HepG2 (cell line): ENCODE measurements at regions not wholly inside any gene's neighbourhood (a gene's known extent, or its start where the extent isn't known, plus 50 kb on each side); places are given as distances from the start of the nearest gene placed in this dataset.

Source experiments
- ATAC-seq: fragments of 200-7000 bp; cut with Tn5 transposase; 3 replicates; pipeline ENCODE4 v1.9.1; 2020; ENCODE audit warnings: mild to moderate bottlenecking, moderate library complexity
- BruUV-seq: library from RNA; stranded (reverse); fragments of 400-500 nt; replicated peaks from 2 replicates; lab custom pipeline; 2021; lab: Mats Ljungman, UMichigan
- CTCF ChIA-PET: fragments of 300-600 bp; formaldehyde crosslinking; extraction: SDS; loops from one replicate; lab custom pipeline; 2021; ENCODE audit warnings: low total read pairs, inconsistent platforms, low intra/inter-chr PET ratio; lab: Yijun Ruan, JAX
- POLR2A ChIA-PET: fragments of 350-600 bp; sonication (Branson Sonifier 250); formaldehyde crosslinking; loops from one replicate; lab custom pipeline; 2020; ENCODE audit warnings: antibody characterized with exemption, inconsistent platforms; lab: Yijun Ruan, JAX
- DNase-seq: peaks from one replicate; pipeline ENCODE4 v3.0.0-alpha.2; 2015; ENCODE audit warnings: low spot score
- FAIRE-seq: peaks from 3 replicates; lab custom pipeline; 2011; peaks lifted over from hg19 to GRCh38; lab: Jason Lieb, UNC
- H2AFZ ChIP-seq: one replicate; pipeline ENCODE4 v1.6.1; 2011; ENCODE audit warnings: low read length, inconsistent platforms
- H3K27ac ChIP-seq: fragments of 300-600 bp; 3 replicates; pipeline ENCODE4 v1.8.0; 2011; ENCODE audit warnings: mixed run types, mild to moderate bottlenecking, mixed read lengths, low read length, inconsistent platforms; ENCODE audit not compliant: insufficient read depth; ENCODE audit errors: extremely low read length
- H3K27me3 ChIP-seq, 2 experiments: fragments of 200-600 bp in 1 of 2; 2 replicates in 1 of 2; 3 replicates in 1 of 2; pipeline versions ENCODE4 v1.6.0 to v1.8.0; 2011; ENCODE audit warnings: low read length in 2 of 2, mild to moderate bottlenecking in 2 of 2, moderate library complexity in 2 of 2, inconsistent platforms in 1 of 2; ENCODE audit not compliant: insufficient read depth in 2 of 2, control insufficient read depth in 1 of 2
- H3K36me3 ChIP-seq, 2 experiments: fragments of 200-600 bp in 1 of 2; replicated peaks in 1 of 2; 2 replicates in 1 of 2; 3 replicates in 1 of 2; pipeline versions ENCODE4 v1.5.1 to v1.8.0; 2011; ENCODE audit warnings: low read length in 2 of 2, inconsistent platforms in 1 of 2; ENCODE audit not compliant: insufficient read depth in 2 of 2, control insufficient read depth in 1 of 2
- H3K4me1 ChIP-seq: 2 replicates; pipeline ENCODE4 v1.5.1; 2012; ENCODE audit warnings: low read length, inconsistent platforms; ENCODE audit not compliant: insufficient read depth
- H3K4me2 ChIP-seq: 2 replicates; pipeline ENCODE4 v1.6.0; 2011; ENCODE audit warnings: low read depth, low read length, inconsistent platforms
- H3K4me3 ChIP-seq, 3 experiments: fragments of 200-600 bp in 1 of 3; sonication (generic), shearing (Covaris generic) in 1 of 3; replicated peaks in 1 of 3; 2 replicates each; pipeline ENCODE4 v1.5.1; 2011 to 2016; ENCODE audit warnings: low read length in 3 of 3, inconsistent platforms in 2 of 3, low read depth in 2 of 3, mild to moderate bottlenecking in 2 of 3, control low read depth in 1 of 3, mixed read lengths in 1 of 3; ENCODE audit not compliant: insufficient read depth in 1 of 3
- H3K79me2 ChIP-seq: one replicate; pipeline ENCODE4 v1.6.1; 2011; ENCODE audit warnings: low read length, inconsistent platforms; ENCODE audit not compliant: insufficient read depth
- H3K9ac ChIP-seq: 2 replicates; pipeline ENCODE4 v1.6.0; 2011; ENCODE audit warnings: mild to moderate bottlenecking, low read depth, low read length, inconsistent platforms; ENCODE audit not compliant: insufficient read depth
- H3K9me3 ChIP-seq: 2 replicates; pipeline ENCODE4 v1.5.1; 2012; ENCODE audit warnings: mild to moderate bottlenecking, low read length
- H4K20me1 ChIP-seq: 2 replicates; pipeline ENCODE4 v1.6.0; 2011; ENCODE audit warnings: inconsistent platforms, mild to moderate bottlenecking, low read length, moderate library complexity; ENCODE audit not compliant: insufficient read depth
- FOXA1 ChIP-seq, 2 experiments: fragments of 450-650 bp in 1 of 2; sonication (generic) in 1 of 2; formaldehyde crosslinking in 1 of 2; IDR thresholded peaks; 2 replicates each; pipeline versions ENCODE4 v1.4.0 to v1.6.1; 2016 to 2020; ENCODE audit warnings: missing genetic modification reagents in 1 of 2
- MBNL3 ChIP-seq: fragments of 250-450 bp; sonication (Bioruptor Pico); conservative IDR thresholded peaks from 2 replicates; pipeline ENCODE4 v1.8.0; 2022; ENCODE audit warnings: mild to moderate bottlenecking, inconsistent platforms
- NFE2L2 ChIP-seq: fragments of 150-350 bp; IDR thresholded peaks from 2 replicates; pipeline ENCODE4 v1.6.1; 2014; ENCODE audit warnings: low read length
- SALL1 ChIP-seq: sonication (generic); formaldehyde crosslinking; IDR thresholded peaks from 2 replicates; pipeline ENCODE4 v1.8.0; 2022; ENCODE audit warnings: mild to moderate bottlenecking, missing genetic modification reagents
- SP4 ChIP-seq: sonication (generic); formaldehyde crosslinking; IDR thresholded peaks from 2 replicates; pipeline ENCODE4 v1.8.1; 2023; ENCODE audit warnings: mild to moderate bottlenecking, missing genetic modification reagents
- YEATS2 ChIP-seq: sonication (generic); formaldehyde crosslinking; IDR thresholded peaks from 2 replicates; pipeline ENCODE4 v1.4.0; 2020; ENCODE audit warnings: missing genetic modification reagents, borderline replicate concordance
- ZNF282 ChIP-seq: fragments of 450-650 bp; IDR thresholded peaks from 2 replicates; pipeline ENCODE4 v1.6.1; 2018; ENCODE audit not compliant: partially characterized antibody
- ZNF567 ChIP-seq: sonication (generic); formaldehyde crosslinking; IDR thresholded peaks from 2 replicates; pipeline ENCODE4 v1.8.1; 2023; ENCODE audit warnings: mild to moderate bottlenecking, missing genetic modification reagents, borderline replicate concordance
- ZNF713 ChIP-seq: sonication (generic); formaldehyde crosslinking; IDR thresholded peaks from 2 replicates; pipeline ENCODE4 v1.4.0; 2020; ENCODE audit warnings: mild to moderate bottlenecking, missing genetic modification reagents
- WGBS: methylation state at CpG from one replicate; pipeline ENCODE4 v1.1.6; 2017; ENCODE audit warnings: low lambda C conversion rate; 5-methylcytosine and 5-hydroxymethylcytosine counted together
- in situ Hi-C: cut with HindIII; loops from 2 replicates; pipeline ENCODE4 v1.10.0; 2017; ENCODE audit warnings: low pct_unique_long_range_greater_than_20kb; ENCODE audit not compliant: extremely low pct_ligation_motif_present
- intact Hi-C: fragments of 100-400 bp; cut with micrococcal nuclease; formaldehyde crosslinking; loops from one replicate; pipeline ENCODE4 v1.10.0; 2022; ENCODE audit not compliant: unreplicated experiment
- TF ChIP-seq, protein P1 (sequence below): IDR thresholded peaks from 2 replicates; pipeline ENCODE4 v1.4.0; 2020; ENCODE audit warnings: mild to moderate bottlenecking, missing genetic modification reagents
- TF ChIP-seq, protein P2 (sequence below): fragments of 450-650 bp; IDR thresholded peaks from 2 replicates; pipeline ENCODE4 v1.6.1; 2016
- TF ChIP-seq, protein P3 (sequence below): conservative IDR thresholded peaks from 2 replicates; pipeline ENCODE4 v1.6.1; 2018; ENCODE audit warnings: missing genetic modification reagents
- TF ChIP-seq, protein P4 (sequence below): sonication (generic); formaldehyde crosslinking; IDR thresholded peaks from 2 replicates; pipeline ENCODE4 v1.4.0; 2020; ENCODE audit warnings: missing genetic modification reagents

DNA sequence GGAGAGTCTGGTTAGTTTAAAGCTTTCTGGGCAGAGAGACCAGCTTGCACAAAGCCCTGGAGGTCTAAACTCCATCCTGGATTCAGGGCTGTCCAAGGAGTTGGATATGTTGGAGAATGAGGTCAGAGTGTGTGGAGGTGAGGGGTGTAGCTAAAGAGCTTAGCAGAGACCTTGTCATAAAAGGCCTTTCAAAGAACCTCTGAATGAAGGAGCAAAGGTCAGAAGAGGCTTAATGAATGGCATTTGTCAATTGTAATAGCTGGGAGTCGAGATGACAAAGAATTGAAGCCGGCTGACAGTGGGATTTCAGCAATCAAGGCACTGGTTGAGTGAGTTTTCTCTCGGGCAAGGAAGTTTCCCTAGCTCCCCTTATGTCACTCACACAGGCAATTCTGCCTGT, 202.6 kb downstream of the PDCD6IP start:
- Histone ChIP-seq H2AFZ (no peak overlapping the region), H3K9me3 (peaks cover 1% of the 10 kb centered on the region; the same call in 1 of the 2 replicates), H3K4me3 (no peak overlapping the region), H4K20me1 (no peaks in the 10 kb centered on the region), H3K4me2 (peak overlapping the region; percentile 41), H3K4me1 (peaks cover 68% of the 10 kb centered on the region), H3K36me3 (no peaks in the 10 kb centered on the region), H3K9ac (no peak overlapping the region; the same call in 1 of the 2 replicates), H3K79me2 (no peaks in the 10 kb centered on the region), H3K27ac (peak overlapping the region; percentile 29), H3K27me3 (no peaks in the 10 kb centered on the region)
- intact Hi-C loops, result loop anchor here (1.0 kb wide), 1 partner anchor 11 kb away; no protein-coding TSS in a partner anchor
- CTCF ChIA-PET, result no interaction called here
- ATAC-seq, result peak; percentile 91
- POLR2A ChIA-PET, result interaction anchor here (1.2 to 1.3 kb wide), 2 partner anchors 8 to 11 kb away, joined by 3 to 12 read pairs; no protein-coding TSS in a partner anchor
- in situ Hi-C loops, result no loop called here
- FAIRE-seq, result peak; percentile 59
- no TSS peak for BruUV-seq
- WGBS, result 0% methylated on average over 3 of the region's 3 CpGs
- DNase-seq, result peak; percentile 92
- TF ChIP-seq YEATS2 (CRISPR knock-in tag) (0 out of 2 replicates have a peak, but pooled peaks have one; percentile 11), ZNF713 (CRISPR knock-in tag) (no peak), SP4 (CRISPR knock-in tag) (no peak), MBNL3 (CRISPR knock-in tag) (no peak), NFE2L2 (no peak), FOXA1 (IDR thresholded peaks at IDR 0.05) (no peak), FOXA1 (CRISPR knock-in tag; IDR thresholded peaks at IDR 0.05) (no peak), ZNF282 (no peak), SALL1 (peak; percentile 16; the same call in 1 of the 2 replicates), ZNF567 (CRISPR knock-in tag) (no peak)
- TF ChIP-seq, protein P1, sequence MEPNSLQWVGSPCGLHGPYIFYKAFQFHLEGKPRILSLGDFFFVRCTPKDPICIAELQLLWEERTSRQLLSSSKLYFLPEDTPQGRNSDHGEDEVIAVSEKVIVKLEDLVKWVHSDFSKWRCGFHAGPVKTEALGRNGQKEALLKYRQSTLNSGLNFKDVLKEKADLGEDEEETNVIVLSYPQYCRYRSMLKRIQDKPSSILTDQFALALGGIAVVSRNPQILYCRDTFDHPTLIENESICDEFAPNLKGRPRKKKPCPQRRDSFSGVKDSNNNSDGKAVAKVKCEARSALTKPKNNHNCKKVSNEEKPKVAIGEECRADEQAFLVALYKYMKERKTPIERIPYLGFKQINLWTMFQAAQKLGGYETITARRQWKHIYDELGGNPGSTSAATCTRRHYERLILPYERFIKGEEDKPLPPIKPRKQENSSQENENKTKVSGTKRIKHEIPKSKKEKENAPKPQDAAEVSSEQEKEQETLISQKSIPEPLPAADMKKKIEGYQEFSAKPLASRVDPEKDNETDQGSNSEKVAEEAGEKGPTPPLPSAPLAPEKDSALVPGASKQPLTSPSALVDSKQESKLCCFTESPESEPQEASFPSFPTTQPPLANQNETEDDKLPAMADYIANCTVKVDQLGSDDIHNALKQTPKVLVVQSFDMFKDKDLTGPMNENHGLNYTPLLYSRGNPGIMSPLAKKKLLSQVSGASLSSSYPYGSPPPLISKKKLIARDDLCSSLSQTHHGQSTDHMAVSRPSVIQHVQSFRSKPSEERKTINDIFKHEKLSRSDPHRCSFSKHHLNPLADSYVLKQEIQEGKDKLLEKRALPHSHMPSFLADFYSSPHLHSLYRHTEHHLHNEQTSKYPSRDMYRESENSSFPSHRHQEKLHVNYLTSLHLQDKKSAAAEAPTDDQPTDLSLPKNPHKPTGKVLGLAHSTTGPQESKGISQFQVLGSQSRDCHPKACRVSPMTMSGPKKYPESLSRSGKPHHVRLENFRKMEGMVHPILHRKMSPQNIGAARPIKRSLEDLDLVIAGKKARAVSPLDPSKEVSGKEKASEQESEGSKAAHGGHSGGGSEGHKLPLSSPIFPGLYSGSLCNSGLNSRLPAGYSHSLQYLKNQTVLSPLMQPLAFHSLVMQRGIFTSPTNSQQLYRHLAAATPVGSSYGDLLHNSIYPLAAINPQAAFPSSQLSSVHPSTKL (CRISPR knock-in tag), result peak; percentile 71
- TF ChIP-seq, protein P2, sequence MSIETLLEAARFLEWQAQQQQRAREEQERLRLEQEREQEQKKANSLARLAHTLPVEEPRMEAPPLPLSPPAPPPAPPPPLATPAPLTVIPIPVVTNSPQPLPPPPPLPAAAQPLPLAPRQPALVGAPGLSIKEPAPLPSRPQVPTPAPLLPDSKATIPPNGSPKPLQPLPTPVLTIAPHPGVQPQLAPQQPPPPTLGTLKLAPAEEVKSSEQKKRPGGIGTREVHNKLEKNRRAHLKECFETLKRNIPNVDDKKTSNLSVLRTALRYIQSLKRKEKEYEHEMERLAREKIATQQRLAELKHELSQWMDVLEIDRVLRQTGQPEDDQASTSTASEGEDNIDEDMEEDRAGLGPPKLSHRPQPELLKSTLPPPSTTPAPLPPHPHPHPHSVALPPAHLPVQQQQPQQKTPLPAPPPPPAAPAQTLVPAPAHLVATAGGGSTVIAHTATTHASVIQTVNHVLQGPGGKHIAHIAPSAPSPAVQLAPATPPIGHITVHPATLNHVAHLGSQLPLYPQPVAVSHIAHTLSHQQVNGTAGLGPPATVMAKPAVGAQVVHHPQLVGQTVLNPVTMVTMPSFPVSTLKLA, result no peak
- TF ChIP-seq, protein P3, sequence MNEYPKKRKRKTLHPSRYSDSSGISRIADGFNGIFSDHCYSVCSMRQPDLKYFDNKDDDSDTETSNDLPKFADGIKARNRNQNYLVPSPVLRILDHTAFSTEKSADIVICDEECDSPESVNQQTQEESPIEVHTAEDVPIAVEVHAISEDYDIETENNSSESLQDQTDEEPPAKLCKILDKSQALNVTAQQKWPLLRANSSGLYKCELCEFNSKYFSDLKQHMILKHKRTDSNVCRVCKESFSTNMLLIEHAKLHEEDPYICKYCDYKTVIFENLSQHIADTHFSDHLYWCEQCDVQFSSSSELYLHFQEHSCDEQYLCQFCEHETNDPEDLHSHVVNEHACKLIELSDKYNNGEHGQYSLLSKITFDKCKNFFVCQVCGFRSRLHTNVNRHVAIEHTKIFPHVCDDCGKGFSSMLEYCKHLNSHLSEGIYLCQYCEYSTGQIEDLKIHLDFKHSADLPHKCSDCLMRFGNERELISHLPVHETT (CRISPR knock-in tag), result no peak
- TF ChIP-seq, protein P4, sequence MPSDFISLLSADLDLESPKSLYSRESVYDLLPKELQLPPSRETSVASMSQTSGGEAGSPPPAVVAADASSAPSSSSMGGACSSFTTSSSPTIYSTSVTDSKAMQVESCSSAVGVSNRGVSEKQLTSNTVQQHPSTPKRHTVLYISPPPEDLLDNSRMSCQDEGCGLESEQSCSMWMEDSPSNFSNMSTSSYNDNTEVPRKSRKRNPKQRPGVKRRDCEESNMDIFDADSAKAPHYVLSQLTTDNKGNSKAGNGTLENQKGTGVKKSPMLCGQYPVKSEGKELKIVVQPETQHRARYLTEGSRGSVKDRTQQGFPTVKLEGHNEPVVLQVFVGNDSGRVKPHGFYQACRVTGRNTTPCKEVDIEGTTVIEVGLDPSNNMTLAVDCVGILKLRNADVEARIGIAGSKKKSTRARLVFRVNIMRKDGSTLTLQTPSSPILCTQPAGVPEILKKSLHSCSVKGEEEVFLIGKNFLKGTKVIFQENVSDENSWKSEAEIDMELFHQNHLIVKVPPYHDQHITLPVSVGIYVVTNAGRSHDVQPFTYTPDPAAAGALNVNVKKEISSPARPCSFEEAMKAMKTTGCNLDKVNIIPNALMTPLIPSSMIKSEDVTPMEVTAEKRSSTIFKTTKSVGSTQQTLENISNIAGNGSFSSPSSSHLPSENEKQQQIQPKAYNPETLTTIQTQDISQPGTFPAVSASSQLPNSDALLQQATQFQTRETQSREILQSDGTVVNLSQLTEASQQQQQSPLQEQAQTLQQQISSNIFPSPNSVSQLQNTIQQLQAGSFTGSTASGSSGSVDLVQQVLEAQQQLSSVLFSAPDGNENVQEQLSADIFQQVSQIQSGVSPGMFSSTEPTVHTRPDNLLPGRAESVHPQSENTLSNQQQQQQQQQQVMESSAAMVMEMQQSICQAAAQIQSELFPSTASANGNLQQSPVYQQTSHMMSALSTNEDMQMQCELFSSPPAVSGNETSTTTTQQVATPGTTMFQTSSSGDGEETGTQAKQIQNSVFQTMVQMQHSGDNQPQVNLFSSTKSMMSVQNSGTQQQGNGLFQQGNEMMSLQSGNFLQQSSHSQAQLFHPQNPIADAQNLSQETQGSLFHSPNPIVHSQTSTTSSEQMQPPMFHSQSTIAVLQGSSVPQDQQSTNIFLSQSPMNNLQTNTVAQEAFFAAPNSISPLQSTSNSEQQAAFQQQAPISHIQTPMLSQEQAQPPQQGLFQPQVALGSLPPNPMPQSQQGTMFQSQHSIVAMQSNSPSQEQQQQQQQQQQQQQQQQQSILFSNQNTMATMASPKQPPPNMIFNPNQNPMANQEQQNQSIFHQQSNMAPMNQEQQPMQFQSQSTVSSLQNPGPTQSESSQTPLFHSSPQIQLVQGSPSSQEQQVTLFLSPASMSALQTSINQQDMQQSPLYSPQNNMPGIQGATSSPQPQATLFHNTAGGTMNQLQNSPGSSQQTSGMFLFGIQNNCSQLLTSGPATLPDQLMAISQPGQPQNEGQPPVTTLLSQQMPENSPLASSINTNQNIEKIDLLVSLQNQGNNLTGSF, result no peak
